WTC11 (cell line): ENCODE measurements at regions not wholly inside any gene's neighbourhood (a gene's known extent, or its start where the extent isn't known, plus 50 kb on each side); places are given as distances from the start of the nearest gene placed in this dataset.

Experiments
- ATAC-seq: fragments of 200-7000 bp; cut with Tn5 transposase; 2 replicates; pipeline ENCODE4 v1.10.0; 2021; ENCODE audit warnings: mild to moderate bottlenecking, moderate library complexity
- CTCF ChIA-PET: fragments of 300-600 bp; sonication (Branson Sonifier 250); formaldehyde crosslinking; loops from one replicate; lab custom pipeline; 2021; ENCODE audit warnings: antibody characterized with exemption; lab: Charles Lee
- POLR2A ChIA-PET: fragments of 350-600 bp; sonication (Branson Sonifier 250); formaldehyde crosslinking; loops from one replicate; lab custom pipeline; 2021; ENCODE audit warnings: antibody characterized with exemption; lab: Charles Lee
- DNase-seq: peaks from one replicate; pipeline ENCODE4 v3.0.0; 2021; ENCODE audit warnings: low spot score
- H3K27ac Mint-ChIP-seq: 2 replicates; pipeline ENCODE4 v1.8.0; 2021; ENCODE audit warnings: mixed read lengths
- H3K27me3 Mint-ChIP-seq: 2 replicates; pipeline ENCODE4 v1.8.0; 2021; ENCODE audit warnings: low read depth, mild to moderate bottlenecking, moderate library complexity, mixed read lengths
- H3K36me3 Mint-ChIP-seq: 2 replicates; pipeline ENCODE4 v1.8.0; 2021; ENCODE audit warnings: mixed read lengths
- H3K4me1 Mint-ChIP-seq: 2 replicates; pipeline ENCODE4 v1.8.0; 2022; ENCODE audit warnings: mixed read lengths
- H3K4me3 Mint-ChIP-seq: 2 replicates; pipeline ENCODE4 v1.8.0; 2021; ENCODE audit warnings: mild to moderate bottlenecking, moderate library complexity, mixed read lengths
- H3K9me3 Mint-ChIP-seq: 2 replicates; pipeline ENCODE4 v1.8.0; 2021; ENCODE audit warnings: mixed read lengths
- CBFB ChIP-seq: sonication (generic); formaldehyde crosslinking; IDR thresholded peaks from 2 replicates; pipeline ENCODE4 v1.8.1; 2022; ENCODE audit warnings: mild to moderate bottlenecking, low read depth, missing genetic modification reagents
- ETV6 ChIP-seq: sonication (generic); formaldehyde crosslinking; IDR thresholded peaks from 2 replicates; pipeline ENCODE4 v1.8.1; 2022; ENCODE audit warnings: mild to moderate bottlenecking, missing genetic modification reagents
- FOXJ3 ChIP-seq: sonication (generic); formaldehyde crosslinking; IDR thresholded peaks from 2 replicates; pipeline ENCODE4 v1.9.0; 2021; ENCODE audit warnings: missing genetic modification reagents, mild to moderate bottlenecking, borderline replicate concordance
- GRHL2 ChIP-seq: fragments of 250-450 bp; sonication (Bioruptor Pico); IDR thresholded peaks from 2 replicates; pipeline ENCODE4 v1.8.0; 2022; ENCODE audit warnings: mild to moderate bottlenecking, moderate library complexity; ENCODE audit not compliant: insufficient replicate concordance, severe bottlenecking
- RELA ChIP-seq: sonication (generic); formaldehyde crosslinking; IDR thresholded peaks from 2 replicates; pipeline ENCODE4 v1.8.1; 2022; ENCODE audit warnings: missing genetic modification reagents, mild to moderate bottlenecking, borderline replicate concordance
- SMAD4 ChIP-seq: sonication (generic); formaldehyde crosslinking; IDR thresholded peaks from 2 replicates; pipeline ENCODE4 v1.8.0; 2022; ENCODE audit warnings: mild to moderate bottlenecking, missing genetic modification reagents
- TEAD1 ChIP-seq: sonication (generic); formaldehyde crosslinking; IDR thresholded peaks from 2 replicates; pipeline ENCODE4 v1.8.0; 2022; ENCODE audit warnings: mild to moderate bottlenecking, missing genetic modification reagents
- ZBTB21 ChIP-seq: sonication (generic); formaldehyde crosslinking; IDR thresholded peaks from 2 replicates; pipeline ENCODE4 v1.8.1; 2023; ENCODE audit warnings: mild to moderate bottlenecking, missing genetic modification reagents, borderline replicate concordance
- ZNF423 ChIP-seq: fragments of 250-450 bp; sonication (Bioruptor Pico); IDR thresholded peaks from 2 replicates; pipeline ENCODE4 v2.1.2; 2022; ENCODE audit warnings: mild to moderate bottlenecking, moderate library complexity
- TF ChIP-seq, protein P1 (sequence below): fragments of 250-450 bp; sonication (Bioruptor Pico); IDR thresholded peaks from 2 replicates; pipeline ENCODE4 v1.9.0; 2021; ENCODE audit warnings: mild to moderate bottlenecking, borderline replicate concordance
- TF ChIP-seq, protein P2 (sequence below): sonication (generic); formaldehyde crosslinking; IDR thresholded peaks from 2 replicates; pipeline ENCODE4 v1.8.1; 2022; ENCODE audit warnings: mild to moderate bottlenecking, missing genetic modification reagents, moderate library complexity, borderline replicate concordance
- TF ChIP-seq, protein P3 (sequence below): sonication (generic); formaldehyde crosslinking; conservative IDR thresholded peaks from 2 replicates; pipeline ENCODE4 v1.8.1; 2023; ENCODE audit warnings: mild to moderate bottlenecking, low read depth, missing genetic modification reagents, moderate library complexity
- TF ChIP-seq, protein P4 (sequence below): sonication (generic); formaldehyde crosslinking; IDR thresholded peaks from 2 replicates; pipeline ENCODE4 v1.8.0; 2022; ENCODE audit warnings: mild to moderate bottlenecking, missing genetic modification reagents
- TF ChIP-seq, protein P5 (sequence below): sonication (generic); formaldehyde crosslinking; IDR thresholded peaks from 2 replicates; pipeline ENCODE4 v1.8.1; 2022; ENCODE audit warnings: missing genetic modification reagents, borderline replicate concordance

DNA sequence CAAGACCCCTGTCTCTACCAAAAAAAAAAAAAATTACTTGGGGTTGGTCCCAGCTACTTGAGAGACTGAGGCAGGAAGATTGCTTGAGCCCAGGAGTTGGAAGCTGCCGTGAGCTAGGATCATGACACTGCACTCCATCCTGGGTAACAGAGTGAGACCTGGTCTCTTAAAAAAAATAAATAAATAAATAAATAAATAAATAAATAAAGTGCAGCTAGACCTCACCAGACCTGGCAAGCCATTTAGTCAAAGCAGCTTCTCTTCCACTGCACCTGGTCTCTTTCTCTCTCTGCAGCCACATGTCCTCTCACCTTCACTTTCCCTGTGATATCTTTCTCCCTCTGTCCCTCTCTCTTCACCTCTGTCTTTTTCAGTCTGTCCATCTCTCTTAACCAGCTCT lies 75.2 kb upstream of the CHCHD3 start:
- Mint-ChIP-seq H3K27me3 (no peaks in the 10 kb centered on the region), H3K36me3 (no peaks in the 10 kb centered on the region), H3K4me3 (no peak overlapping the region), H3K4me1 (peaks cover 3% of the 10 kb centered on the region), H3K9me3 (peaks cover 13% of the 10 kb centered on the region), H3K27ac (no peak overlapping the region)
- TF ChIP-seq GRHL2 (no peak), CBFB (no peak), FOXJ3 (CRISPR knock-in tag) (no peak), TEAD1 (CRISPR knock-in tag) (no peak), ETV6 (CRISPR knock-in tag) (no peak), RELA (CRISPR knock-in tag) (no peak), SMAD4 (CRISPR knock-in tag) (no peak), ZBTB21 (CRISPR knock-in tag) (no peak), ZNF423 (CRISPR knock-in tag) (no peak)
- TF ChIP-seq, protein P1, sequence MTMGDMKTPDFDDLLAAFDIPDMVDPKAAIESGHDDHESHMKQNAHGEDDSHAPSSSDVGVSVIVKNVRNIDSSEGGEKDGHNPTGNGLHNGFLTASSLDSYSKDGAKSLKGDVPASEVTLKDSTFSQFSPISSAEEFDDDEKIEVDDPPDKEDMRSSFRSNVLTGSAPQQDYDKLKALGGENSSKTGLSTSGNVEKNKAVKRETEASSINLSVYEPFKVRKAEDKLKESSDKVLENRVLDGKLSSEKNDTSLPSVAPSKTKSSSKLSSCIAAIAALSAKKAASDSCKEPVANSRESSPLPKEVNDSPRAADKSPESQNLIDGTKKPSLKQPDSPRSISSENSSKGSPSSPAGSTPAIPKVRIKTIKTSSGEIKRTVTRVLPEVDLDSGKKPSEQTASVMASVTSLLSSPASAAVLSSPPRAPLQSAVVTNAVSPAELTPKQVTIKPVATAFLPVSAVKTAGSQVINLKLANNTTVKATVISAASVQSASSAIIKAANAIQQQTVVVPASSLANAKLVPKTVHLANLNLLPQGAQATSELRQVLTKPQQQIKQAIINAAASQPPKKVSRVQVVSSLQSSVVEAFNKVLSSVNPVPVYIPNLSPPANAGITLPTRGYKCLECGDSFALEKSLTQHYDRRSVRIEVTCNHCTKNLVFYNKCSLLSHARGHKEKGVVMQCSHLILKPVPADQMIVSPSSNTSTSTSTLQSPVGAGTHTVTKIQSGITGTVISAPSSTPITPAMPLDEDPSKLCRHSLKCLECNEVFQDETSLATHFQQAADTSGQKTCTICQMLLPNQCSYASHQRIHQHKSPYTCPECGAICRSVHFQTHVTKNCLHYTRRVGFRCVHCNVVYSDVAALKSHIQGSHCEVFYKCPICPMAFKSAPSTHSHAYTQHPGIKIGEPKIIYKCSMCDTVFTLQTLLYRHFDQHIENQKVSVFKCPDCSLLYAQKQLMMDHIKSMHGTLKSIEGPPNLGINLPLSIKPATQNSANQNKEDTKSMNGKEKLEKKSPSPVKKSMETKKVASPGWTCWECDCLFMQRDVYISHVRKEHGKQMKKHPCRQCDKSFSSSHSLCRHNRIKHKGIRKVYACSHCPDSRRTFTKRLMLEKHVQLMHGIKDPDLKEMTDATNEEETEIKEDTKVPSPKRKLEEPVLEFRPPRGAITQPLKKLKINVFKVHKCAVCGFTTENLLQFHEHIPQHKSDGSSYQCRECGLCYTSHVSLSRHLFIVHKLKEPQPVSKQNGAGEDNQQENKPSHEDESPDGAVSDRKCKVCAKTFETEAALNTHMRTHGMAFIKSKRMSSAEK (CRISPR knock-in tag), result no peak
- TF ChIP-seq, protein P2, sequence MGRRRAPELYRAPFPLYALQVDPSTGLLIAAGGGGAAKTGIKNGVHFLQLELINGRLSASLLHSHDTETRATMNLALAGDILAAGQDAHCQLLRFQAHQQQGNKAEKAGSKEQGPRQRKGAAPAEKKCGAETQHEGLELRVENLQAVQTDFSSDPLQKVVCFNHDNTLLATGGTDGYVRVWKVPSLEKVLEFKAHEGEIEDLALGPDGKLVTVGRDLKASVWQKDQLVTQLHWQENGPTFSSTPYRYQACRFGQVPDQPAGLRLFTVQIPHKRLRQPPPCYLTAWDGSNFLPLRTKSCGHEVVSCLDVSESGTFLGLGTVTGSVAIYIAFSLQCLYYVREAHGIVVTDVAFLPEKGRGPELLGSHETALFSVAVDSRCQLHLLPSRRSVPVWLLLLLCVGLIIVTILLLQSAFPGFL (CRISPR knock-in tag), result no peak
- TF ChIP-seq, protein P3, sequence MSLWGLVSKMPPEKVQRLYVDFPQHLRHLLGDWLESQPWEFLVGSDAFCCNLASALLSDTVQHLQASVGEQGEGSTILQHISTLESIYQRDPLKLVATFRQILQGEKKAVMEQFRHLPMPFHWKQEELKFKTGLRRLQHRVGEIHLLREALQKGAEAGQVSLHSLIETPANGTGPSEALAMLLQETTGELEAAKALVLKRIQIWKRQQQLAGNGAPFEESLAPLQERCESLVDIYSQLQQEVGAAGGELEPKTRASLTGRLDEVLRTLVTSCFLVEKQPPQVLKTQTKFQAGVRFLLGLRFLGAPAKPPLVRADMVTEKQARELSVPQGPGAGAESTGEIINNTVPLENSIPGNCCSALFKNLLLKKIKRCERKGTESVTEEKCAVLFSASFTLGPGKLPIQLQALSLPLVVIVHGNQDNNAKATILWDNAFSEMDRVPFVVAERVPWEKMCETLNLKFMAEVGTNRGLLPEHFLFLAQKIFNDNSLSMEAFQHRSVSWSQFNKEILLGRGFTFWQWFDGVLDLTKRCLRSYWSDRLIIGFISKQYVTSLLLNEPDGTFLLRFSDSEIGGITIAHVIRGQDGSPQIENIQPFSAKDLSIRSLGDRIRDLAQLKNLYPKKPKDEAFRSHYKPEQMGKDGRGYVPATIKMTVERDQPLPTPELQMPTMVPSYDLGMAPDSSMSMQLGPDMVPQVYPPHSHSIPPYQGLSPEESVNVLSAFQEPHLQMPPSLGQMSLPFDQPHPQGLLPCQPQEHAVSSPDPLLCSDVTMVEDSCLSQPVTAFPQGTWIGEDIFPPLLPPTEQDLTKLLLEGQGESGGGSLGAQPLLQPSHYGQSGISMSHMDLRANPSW (CRISPR knock-in tag), result no peak
- TF ChIP-seq, protein P4, sequence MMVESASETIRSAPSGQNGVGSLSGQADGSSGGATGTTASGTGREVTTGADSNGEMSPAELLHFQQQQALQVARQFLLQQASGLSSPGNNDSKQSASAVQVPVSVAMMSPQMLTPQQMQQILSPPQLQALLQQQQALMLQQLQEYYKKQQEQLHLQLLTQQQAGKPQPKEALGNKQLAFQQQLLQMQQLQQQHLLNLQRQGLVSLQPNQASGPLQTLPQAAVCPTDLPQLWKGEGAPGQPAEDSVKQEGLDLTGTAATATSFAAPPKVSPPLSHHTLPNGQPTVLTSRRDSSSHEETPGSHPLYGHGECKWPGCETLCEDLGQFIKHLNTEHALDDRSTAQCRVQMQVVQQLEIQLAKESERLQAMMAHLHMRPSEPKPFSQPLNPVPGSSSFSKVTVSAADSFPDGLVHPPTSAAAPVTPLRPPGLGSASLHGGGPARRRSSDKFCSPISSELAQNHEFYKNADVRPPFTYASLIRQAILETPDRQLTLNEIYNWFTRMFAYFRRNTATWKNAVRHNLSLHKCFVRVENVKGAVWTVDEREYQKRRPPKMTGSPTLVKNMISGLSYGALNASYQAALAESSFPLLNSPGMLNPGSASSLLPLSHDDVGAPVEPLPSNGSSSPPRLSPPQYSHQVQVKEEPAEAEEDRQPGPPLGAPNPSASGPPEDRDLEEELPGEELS, result no peak
- TF ChIP-seq, protein P5, sequence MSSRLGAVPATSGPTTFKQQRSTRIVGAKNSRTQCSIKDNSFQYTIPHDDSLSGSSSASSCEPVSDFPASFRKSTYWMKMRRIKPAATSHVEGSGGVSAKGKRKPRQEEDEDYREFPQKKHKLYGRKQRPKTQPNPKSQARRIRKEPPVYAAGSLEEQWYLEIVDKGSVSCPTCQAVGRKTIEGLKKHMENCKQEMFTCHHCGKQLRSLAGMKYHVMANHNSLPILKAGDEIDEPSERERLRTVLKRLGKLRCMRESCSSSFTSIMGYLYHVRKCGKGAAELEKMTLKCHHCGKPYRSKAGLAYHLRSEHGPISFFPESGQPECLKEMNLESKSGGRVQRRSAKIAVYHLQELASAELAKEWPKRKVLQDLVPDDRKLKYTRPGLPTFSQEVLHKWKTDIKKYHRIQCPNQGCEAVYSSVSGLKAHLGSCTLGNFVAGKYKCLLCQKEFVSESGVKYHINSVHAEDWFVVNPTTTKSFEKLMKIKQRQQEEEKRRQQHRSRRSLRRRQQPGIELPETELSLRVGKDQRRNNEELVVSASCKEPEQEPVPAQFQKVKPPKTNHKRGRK, result no peak
- CTCF ChIA-PET, result interaction anchor here (1.2 to 1.8 kb wide), 2 partner anchors 10 to 18 kb away, joined by 4 read pairs; no protein-coding TSS in a partner anchor
- no peak for DNase-seq
- no peak for ATAC-seq
- POLR2A ChIA-PET, result no interaction called here
